B cell (primary cell): ENCODE measurements at regions not wholly inside any gene's neighbourhood (a gene's known extent, or its start where the extent isn't known, plus 50 kb on each side); places are given as distances from the start of the nearest gene placed in this dataset.

Experiments used
- CTCF ChIP-seq: fragments of 200-600 bp; IDR thresholded peaks from one replicate; pipeline ENCODE4 v1.8.0; 2022; ENCODE audit warnings: antibody characterized with exemption, mild to moderate bottlenecking
- EZH2 ChIP-seq: IDR thresholded peaks from 2 replicates; pipeline ENCODE4 v1.6.1; 2012; ENCODE audit warnings: borderline replicate concordance, low read depth, mild to moderate bottlenecking, moderate library complexity, low read length; ENCODE audit not compliant: insufficient read depth, poor library complexity, severe bottlenecking

- TF ChIP-seq CTCF (no peak), EZH2 (no peak)
These were observed 142.9 kb upstream of the FIGN start for GRCh38 chr2:163878718-163879117.
